HL-60 (cell line): ENCODE measurements at regions not wholly inside any gene's neighbourhood (a gene's known extent, or its start where the extent isn't known, plus 50 kb on each side); places are given as distances from the start of the nearest gene placed in this dataset.

Experiments
- CTCF ChIP-seq: IDR thresholded peaks from one replicate; pipeline ENCODE4 v1.5.1; 2011; ENCODE audit warnings: low read length, control low read depth, inconsistent platforms; ENCODE audit not compliant: insufficient read depth
- POLR2AphosphoS5 ChIP-seq: IDR thresholded peaks from 2 replicates; pipeline ENCODE4 v1.6.1; 2012; ENCODE audit warnings: low read depth
- REST ChIP-seq: IDR thresholded peaks from 2 replicates; pipeline ENCODE4 v1.6.1; 2012; ENCODE audit warnings: low read depth; ENCODE audit not compliant: insufficient replicate concordance

GRCh38 chr15:35755237-35755802 is 209.4 kb upstream of the DPH6 start:
- no peak for TF ChIP-seq CTCF
- no peak for TF ChIP-seq POLR2AphosphoS5
- no peak for TF ChIP-seq REST
